HEK293 (cell line): ENCODE measurements at regions not wholly inside any gene's neighbourhood (a gene's known extent, or its start where the extent isn't known, plus 50 kb on each side); places are given as distances from the start of the nearest gene placed in this dataset.

Source experiments
- ZBTB26 ChIP-seq: fragments of 450-650 bp; formaldehyde crosslinking; optimal IDR thresholded peaks from 2 replicates; pipeline ENCODE3; 2016; ENCODE audit warnings: missing biosample characterization, mild to moderate bottlenecking, missing genetic modification characterization
- ZFP3 ChIP-seq: fragments of 450-650 bp; formaldehyde crosslinking; IDR thresholded peaks from 2 replicates; pipeline ENCODE4 v1.5.1; 2016; ENCODE audit warnings: low read depth, missing biosample characterization, missing genetic modification characterization
- ZNF121 ChIP-seq: fragments of 450-650 bp; formaldehyde crosslinking; IDR thresholded peaks from 2 replicates; pipeline ENCODE4 v1.5.1; 2016; ENCODE audit warnings: missing biosample characterization, missing genetic modification characterization
- ZNF138 ChIP-seq: fragments of 450-650 bp; formaldehyde crosslinking; IDR thresholded peaks from 2 replicates; pipeline ENCODE4 v1.5.1; 2016; ENCODE audit warnings: missing biosample characterization, missing genetic modification characterization, borderline replicate concordance
- ZNF274 ChIP-seq, 2 experiments: fragments of 200-500 bp in 1 of 2; fragments of 450-650 bp in 1 of 2; sonication (Bioruptor generic) in 1 of 2; formaldehyde crosslinking in 1 of 2; IDR thresholded peaks; 2 replicates each; pipeline versions ENCODE4 v1.5.1 to v1.6.1; 2014 to 2016; ENCODE audit warnings: borderline replicate concordance in 1 of 2, inconsistent platforms in 1 of 2, low read length in 1 of 2, missing biosample characterization in 1 of 2, missing genetic modification characterization in 1 of 2
- ZNF513 ChIP-seq: fragments of 450-650 bp; IDR thresholded peaks from 2 replicates; pipeline ENCODE4 v1.5.1; 2018; ENCODE audit warnings: missing biosample characterization, missing genetic modification characterization
- TF ChIP-seq, protein P1 (sequence below): fragments of 450-650 bp; formaldehyde crosslinking; IDR thresholded peaks from 2 replicates; pipeline ENCODE4 v1.5.1; 2016; ENCODE audit warnings: missing biosample characterization, missing genetic modification characterization

- TF ChIP-seq, protein P1, sequence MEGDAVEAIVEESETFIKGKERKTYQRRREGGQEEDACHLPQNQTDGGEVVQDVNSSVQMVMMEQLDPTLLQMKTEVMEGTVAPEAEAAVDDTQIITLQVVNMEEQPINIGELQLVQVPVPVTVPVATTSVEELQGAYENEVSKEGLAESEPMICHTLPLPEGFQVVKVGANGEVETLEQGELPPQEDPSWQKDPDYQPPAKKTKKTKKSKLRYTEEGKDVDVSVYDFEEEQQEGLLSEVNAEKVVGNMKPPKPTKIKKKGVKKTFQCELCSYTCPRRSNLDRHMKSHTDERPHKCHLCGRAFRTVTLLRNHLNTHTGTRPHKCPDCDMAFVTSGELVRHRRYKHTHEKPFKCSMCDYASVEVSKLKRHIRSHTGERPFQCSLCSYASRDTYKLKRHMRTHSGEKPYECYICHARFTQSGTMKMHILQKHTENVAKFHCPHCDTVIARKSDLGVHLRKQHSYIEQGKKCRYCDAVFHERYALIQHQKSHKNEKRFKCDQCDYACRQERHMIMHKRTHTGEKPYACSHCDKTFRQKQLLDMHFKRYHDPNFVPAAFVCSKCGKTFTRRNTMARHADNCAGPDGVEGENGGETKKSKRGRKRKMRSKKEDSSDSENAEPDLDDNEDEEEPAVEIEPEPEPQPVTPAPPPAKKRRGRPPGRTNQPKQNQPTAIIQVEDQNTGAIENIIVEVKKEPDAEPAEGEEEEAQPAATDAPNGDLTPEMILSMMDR (tag by site-specific recombination), result no peak
- no peak for TF ChIP-seq ZNF121 (tag by site-specific recombination)
- TF ChIP-seq ZNF274 (IDR thresholded peaks at IDR 0.05; ENCODE audit: low read length), result no peak
- no peak for TF ChIP-seq ZNF274 (tag by site-specific recombination; IDR thresholded peaks at IDR 0.05; ENCODE audit: borderline replicate concordance)
- TF ChIP-seq ZNF513, result no peak
- no peak for TF ChIP-seq ZBTB26
- no peak for TF ChIP-seq ZFP3 (tag by site-specific recombination)
- no peak for TF ChIP-seq ZNF138 (tag by site-specific recombination)
Measured at GRCh38 chr21:31543191-31543590, 116.3 kb upstream of the SOD1 start.
